AML-193 (cell line): ENCODE measurements at regions not wholly inside any gene's neighbourhood (a gene's known extent, or its start where the extent isn't known, plus 50 kb on each side); places are given as distances from the start of the nearest gene placed in this dataset.
"Not testable (repeated sequence)": the region's sequence is repeated elsewhere in the genome, so short reads cannot be mapped to it uniquely, and the experiment has no call there.

ENCODE experiments used
- DNase-seq, 2 experiments: peaks; one replicate each; lab custom pipeline; 2025; lab: John Stamatoyannopoulos, UW

DNA sequence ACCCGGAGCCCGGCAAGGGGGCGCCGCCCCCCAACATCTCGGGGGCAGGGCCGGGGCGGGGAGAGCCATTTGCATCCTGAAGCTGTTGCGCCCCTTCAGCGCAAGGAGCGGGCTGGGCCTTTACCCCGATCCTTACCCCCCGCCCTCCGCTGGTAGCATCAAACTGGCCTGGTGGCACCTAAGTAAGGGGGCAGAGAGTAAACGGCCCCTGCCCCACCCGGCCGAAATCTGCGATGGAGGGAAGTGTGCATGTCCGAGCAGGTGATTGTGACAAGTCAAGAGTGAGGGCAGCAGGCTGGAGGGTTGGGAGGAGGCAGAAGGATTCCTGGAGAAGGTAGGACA lies 101.2 kb downstream of the ESM1 start:
- no peak for DNase-seq

DNA sequence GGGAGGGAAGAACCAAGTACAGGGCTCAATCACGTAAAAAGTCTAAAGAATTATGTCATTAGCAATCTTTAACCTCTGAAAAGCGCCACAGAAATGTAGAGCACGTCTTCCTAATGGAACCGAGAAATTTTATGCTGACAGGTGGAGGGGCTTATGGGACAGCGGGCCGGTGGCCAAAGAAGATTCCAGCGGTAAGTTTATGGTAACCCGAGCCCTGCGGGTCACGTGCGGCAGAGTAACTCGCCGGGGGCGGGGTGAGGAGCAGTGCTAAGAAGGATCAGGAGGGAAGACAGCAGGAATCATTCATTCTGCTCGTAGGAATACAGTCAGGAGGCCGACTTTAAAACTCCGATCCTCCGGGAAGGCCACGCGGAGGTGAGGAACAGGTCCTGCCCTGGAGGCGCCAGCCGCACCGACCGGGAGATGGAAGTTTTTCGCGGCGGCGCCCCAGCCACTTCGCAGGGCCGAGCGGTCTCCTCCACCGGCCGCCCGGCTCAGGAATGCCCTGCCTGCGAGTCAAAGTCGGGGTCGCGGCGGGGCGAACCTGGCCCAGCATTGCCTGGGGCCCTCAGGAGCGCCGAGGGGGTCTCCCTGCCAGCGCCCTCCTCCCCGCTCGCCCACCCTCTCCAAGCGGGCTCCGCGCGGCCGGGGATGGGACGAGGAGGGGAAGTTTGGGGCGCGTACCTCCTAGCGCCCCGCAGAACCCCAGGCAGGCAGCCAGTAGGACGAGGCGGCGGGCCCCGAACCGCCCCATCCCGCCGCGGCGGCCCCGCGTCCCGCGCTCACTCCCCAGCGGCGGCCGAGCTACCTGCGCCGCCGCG lies 101.8 kb downstream of the ESM1 start:
- no peak for DNase-seq

DNA sequence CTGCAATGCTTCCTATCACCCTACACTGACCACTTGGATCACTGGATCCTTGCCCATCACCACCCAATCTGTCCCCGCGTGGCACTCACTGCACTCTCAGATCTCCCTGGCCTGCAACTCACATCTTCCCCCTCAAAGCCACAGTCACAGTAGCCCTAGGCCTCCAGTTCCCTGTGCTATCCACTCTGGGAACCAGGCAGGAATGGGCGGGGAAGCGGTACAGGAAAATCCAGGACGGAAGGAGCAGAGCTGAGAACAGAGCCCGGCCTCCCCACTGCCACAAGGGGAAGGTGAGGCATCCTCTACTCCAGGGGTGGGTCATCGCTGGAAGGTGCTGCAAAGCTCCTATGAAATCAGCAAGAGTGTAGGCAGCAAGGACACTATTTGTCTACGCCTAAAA lies 102.6 kb downstream of the ESM1 start:
- no peak for DNase-seq

DNA sequence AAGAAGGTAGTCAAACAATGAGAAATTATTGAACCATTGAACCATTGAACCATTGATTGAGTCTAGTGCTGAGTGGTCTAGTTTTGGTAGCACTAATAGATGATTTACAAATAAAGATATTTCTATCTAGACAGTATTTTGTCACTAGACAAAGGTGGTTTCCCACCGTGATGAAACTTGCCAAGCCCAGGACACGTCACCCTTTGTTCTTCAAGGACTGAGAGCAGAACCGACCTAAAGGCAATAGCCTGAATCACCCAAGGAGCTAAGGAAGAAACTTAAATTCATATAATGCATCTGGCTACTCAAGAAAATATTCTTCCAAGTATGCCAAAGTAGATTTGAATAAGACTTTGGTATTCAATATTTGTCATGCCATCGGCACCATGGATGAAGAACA lies 103.3 kb downstream of the ESM1 start:
- DNase-seq, result no peak

DNA sequence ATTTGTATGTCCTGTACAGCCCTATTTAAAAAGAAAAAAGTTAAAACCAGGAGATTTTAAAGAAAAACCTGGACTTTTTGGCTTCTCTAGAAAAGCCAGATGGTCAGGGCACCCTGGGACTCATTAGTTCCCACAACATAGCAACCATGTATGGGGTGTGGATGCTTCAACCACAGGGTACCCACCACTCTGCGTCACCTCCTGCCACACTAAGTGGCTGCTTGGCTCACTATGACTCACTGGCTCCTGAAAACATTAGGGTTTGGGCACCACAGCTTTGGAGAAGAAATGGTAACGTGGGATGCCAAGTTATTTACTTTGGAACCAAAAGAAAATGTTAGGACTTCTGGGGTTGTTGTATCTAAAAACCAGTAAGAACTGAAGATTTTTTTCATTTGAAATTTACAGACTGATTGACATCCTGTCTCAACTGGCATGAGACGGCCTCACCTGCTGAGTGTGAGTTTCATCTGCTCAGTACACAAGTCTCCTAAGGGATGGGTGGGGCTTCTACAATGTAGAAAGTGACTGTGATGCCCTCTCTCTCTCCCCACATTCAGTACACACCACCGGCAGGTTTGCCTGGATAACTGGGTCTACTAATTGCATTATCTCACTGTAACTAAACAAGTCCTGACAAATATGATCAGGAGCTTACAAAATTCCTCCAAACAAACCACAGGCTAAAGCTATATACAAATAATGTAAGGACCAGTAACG lies 103.9 kb downstream of the ESM1 start:
- no peak for DNase-seq

DNA sequence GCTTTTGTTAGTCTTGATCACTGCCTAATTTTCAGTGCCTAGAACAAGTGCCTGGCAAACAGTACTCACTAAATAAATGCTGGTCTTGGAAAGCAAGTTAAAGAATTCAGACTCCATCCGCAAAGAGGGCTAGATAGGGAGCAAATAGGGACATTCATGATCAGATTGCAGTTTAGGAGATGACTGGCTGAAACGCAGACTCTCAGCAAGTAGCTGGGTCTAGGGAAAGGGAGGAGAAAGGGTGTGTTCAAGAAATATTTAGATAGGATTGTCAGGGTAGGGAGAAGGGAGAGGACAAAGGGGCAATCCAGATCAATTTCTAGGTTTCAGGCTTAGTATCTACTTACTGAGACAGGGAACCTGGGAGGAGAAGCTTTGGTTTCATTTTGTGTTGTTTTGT lies 108.4 kb downstream of the ESM1 start:
- no peak for DNase-seq

DNA sequence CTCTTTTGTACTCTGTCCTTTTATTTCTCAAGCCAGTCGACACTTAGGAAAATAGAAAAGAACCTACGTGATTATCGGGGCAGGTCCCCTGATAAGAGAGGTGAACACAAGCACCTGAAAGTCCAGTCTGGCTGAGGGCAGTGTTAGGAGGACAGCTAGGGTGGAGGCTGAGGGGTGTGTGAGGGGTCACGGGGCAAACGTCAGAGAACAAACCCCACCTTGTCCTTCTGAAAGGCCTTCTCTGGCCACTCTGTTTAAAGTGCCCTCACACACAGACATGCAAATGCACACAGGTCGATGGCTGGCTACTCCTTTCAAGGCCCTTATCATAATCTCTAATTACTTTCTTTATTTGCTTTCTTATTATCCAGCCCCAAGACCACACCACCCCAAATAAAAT lies 108.8 kb downstream of the ESM1 start:
- DNase-seq, result no peak

DNA sequence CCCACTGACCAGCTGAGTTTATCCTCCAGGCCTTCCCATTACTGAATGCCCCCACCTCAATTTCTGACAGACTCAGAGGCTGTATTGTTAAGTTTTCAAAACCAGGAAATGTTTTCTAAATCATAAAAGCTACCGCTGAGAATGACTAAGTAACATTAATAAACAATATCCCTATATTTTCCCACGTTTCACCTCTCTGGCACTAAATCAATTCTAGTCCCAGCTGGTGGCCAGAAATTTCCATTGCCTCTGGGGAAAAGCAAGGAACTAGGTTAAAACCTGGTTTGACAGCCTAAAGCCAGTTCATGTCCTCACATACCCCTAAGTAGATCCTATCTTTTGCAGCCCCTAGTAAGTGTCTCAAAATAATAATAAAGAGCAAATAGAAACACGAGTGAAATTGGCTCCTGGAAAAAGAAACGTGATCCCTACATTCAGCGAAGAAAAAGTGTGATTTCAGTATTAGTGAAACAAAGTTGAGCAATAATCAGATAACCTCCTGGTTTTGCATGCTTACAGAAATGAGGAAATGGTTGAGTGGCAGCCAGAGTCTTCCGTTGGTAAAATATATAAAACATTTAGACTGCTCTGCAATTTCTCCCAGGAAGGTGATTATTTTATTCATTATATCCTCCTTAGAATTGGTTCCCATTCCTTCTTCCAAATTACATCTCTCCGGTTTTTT lies 110.9 kb downstream of the ESM1 start:
- peak; percentile 67 to 84 for DNase-seq

DNA sequence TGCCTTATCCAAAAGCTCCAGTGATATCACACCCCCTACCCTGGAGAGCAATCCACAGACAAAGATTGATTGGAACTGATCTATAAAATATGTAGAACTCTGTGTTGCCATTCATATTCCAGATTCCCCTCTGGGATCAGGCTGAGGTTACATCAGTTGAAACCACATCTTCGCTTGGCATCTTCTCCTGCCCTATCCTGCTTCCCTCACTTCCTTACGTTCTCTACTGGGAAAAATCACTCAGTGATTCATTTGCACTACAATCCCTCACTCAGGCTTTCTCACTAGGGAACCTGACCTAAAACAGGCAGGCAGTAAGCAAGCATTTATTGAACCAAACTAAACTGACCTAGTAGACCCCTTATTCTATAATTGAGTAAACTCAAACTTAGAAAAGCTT lies 111.7 kb downstream of the ESM1 start:
- DNase-seq, result no peak

DNA sequence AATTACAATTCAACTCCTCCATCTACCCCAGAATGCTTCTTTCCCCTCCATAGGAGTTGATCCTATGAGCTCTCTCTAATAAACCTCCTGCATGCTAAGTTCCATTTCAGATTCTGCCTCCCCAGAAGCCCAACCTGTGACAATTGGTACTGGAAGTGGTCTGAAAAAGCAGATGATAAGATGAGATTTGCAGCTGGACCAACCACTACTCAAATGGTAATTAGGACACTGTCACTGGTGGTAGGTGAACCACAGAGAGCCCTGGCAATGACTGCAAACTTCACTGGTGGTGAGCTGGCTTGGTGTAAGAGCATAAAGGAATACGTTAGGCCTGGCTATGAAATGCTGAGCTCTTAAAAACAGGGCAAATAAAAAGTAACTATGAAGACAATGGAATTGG lies 112.6 kb downstream of the ESM1 start:
- no peak for DNase-seq

DNA sequence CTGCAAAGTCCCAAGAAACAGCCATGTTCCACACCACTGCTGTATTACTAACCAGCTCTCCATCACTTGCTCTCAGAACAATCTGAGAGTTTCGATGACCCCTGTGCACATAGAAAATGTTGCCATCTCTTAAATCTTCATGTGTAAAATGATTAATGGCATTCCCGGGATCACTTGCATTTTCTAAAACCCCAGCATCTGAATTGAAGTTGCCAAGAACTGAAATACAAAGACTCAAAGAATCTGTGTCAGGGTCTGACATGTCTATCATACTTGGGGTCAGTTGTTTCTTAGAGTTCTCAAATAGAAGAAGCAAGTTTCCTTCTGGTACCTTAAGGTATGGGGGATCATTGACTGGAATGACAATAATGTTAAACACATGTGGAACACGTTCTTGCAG lies 115.1 kb downstream of the ESM1 start:
- DNase-seq, result no peak

DNA sequence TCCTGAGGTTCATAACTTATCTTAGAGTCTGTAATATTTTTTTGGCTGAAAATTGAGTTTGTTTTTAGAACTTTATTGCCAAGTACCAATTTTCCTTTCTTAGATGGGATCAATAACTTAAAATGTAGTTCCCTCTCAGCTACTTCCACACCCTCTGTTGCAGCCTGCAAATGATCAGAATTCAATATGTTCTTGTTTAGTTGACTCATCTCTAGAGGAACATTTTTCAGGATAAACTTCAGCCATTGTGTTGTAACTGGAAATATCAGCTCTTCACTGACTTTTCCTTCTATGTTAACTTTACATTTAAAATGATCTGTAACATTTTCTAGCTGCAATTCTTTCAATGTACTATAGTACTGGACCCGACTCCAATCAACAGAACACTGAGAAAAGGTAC lies 115.7 kb downstream of the ESM1 start:
- DNase-seq, result no peak

DNA sequence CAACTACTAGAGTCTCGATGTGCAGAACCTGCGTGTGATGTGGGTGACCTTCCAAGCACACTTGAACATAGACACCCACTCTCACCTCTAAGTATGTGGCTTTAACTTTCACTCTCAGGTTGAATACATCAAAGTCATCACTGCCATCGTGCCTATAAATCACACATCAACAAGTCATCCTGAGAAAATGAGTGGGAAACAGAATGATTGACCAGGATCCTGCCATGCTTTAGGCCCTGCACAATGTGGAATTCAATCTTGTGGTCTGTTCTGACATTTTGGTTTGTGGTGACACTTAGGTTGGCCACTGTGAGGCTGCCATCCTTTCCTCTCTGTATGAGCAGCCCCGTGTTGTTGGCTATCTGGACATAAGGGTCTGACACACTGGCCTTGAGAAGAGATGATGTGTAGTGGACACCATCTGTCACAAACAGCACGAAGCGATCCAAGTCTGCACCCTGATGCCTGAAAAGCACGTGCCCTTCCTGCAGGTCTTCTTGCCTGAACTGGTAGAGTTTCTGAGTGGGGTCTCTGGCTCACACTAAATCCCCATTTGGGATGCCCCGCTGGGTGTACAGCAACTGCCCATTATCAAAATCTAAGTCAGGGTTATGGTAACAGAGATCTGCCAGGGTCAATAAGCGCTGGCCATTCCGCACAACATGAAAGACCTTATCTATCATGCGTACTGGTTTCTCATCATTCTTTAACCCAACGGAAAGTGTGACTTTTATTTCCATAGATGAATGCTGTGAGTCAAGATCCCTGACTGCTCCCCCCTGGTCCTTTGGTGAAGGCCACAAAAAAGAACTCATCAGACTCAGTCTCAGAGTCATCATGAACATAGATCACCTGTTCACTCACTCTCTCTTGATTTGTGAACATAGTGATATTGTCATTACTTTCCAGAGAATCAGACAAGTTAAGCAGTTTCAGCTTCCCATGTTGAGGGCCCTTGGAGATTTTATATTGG lies 116.6 kb downstream of the ESM1 start:
- DNase-seq, result no peak

DNA sequence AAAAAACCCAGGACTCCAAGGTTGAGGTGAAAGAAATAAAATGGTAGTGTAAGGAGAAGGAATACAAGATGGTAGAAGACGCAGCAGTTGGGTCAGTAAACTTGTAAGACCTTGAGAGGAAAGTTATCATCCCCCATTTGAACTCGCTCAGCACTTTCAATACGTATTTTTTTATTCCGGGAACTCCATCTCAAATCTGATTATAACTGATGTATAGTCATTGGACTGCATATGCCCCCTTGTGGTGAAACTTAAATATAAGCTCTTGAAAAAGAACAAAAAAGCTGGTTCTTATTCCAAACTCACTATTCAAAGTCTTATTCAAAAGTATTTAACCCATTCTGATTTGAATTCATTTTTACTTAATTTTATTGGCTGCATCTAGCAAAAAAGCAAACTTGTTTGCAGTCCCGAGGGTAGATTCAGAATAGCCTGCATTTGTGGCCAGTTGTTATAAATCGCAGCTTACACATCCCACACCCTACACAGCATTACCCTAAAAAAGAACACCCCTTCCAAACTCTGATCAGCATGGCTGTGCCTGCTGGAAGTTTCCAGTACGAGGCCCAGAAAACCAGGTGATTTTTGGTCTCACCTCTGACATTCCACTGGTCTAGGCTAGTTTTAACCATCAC lies 118.0 kb downstream of the ESM1 start:
- DNase-seq, result peak; percentile 69 to 78

DNA sequence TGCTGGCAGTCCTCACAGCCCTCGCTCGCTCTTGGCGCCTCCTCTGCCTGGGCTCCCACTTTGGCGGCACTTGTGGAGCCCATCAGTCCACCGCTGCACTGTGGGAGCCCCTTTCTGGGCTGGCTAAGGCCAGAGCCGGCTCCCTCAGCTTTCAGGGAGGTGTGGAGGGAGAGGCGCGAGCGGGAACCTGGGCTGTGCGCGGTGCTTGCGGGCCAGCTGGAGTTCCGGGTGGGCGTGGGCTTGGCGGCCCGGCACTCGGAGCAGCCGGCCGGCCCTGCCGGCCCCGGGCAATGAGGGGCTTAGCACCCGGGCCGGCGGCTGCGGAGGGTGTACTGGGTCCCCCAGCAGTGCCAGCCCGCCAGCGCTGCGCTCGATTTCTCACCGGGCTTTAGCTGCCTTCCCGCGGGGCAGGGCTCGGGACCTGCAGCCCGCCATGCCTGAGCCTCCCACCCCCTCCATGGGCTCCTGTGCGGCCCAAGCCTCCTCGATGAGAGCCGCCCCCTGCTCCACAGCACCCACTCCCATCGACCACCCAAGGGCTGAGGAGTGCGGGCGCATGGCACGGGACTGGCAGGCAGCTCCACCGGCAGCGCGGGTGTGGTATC lies 120.4 kb downstream of the ESM1 start:
- DNase-seq, result not testable (repeated sequence)

DNA sequence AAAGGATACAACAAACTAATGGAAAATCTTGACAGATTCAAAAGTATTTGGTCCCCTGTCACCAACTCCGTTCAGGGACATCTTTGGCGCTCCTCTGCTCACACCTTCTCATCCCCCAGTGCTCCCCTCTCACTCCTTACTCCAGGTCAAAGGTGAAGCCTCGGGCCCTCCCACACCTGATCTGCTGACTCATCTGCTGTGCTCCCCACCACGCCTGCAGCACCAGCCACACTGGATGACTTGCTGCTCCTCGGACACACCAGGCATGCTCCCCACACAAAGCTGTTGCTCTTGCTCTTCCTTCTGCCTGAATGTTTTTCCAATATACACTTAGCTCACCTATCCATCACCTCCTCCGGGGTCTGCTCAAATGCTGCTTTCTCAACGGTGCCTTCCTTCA lies 123.4 kb downstream of the ESM1 start:
- DNase-seq, result no peak

DNA sequence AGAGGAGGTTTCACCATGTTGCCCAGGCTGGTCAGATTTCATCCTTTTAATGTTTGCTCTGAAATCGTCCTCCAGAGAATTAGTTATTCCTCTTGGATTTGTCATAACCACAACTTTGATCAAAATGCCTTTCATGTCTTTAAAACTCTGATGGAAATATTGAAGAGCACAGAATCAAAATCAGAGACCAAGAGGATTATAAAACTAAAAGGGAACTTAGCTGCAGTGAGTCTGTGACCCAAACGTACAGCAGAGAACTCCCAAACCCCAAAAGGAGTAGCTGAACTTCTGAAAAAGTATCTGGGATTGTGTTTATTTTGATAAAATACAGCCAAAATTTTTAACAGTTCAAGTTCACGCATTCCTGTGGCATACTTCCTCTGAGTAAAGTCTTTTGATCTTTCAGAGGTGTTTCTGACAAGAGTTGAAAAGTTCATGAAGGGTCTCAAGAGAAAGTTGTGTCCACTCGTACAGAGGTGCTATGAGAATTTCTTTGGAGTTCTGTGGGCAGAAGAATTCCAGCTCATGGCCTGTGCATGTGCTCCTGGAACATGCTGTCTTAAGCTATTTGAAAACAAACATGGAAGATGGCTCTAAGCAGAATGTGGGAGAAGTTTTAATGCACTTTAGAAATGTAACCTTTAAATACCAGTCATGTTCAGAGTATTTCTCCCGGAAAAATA lies 124.0 kb downstream of the ESM1 start:
- DNase-seq, result no peak

DNA sequence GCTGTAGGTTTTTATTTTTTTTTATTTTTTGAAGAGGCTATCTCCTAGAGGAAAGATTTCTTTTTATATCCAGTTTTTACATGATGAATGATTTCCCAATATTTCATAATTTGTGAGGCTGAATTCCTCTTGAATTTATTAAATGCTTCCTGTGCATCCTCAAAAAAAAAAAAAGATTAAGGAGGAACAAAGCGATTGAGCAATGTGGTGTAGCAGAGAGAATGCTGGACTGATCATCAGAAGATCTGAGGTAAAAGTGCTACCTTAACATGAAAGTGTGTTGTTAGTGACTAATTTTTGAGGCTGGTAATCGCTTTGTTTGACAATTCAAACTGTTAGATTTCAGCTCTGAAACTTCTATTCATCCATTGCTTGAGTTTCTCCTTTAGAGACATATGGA lies 125.1 kb downstream of the ESM1 start:
- DNase-seq, result peak; percentile 11 to 36

DNA sequence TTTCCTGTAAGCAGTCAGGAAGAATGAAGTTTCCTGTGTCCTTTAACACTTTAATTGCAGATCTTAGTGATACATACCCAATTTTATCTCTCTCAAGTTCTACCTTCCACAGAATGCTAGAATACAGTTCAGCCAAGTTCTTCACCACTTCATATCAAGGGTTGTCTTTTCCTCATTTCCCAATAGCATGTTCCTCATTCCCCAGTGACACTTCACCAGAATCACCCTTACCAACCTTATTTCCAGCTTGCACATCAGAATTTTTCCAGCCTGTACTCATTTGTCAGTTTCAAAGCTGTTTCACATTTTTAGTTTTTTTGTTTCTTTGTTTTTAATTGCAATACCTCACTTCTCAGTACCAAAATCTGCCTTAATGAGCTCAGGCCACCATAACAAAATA lies 126.1 kb downstream of the ESM1 start:
- DNase-seq, result peak; percentile 5 to 21

DNA sequence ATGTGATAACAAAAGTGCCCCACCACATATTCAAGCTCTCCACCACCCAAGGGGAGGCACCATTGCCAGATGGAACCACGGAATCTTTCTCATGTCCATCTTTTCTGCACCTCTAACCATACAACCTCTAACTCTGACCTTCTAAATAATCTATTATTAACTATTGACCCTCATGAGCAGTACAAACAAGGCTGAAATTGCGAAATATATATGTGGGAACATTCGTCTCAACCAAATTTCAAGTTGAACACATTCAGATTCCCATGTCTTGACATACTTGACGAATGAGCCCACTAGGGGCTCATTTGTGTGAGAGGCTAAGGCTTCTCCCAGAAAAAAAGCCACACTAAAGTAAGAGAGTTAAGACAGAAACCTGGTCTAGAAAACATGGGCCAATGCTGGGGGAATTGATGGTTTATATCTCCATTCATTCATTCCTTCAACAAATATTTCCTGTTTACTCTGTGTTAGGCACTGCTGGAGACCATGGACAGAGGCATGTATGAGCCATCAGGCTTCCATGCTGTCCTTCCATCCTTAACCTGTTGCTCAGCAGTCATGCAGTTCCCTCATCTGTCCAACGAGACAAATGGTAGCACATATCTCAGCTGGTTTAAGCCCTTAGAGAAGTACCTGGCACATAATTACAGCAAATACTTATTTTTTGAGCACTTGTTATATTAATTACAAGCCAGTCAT lies 130.4 kb downstream of the ESM1 start:
- no peak for DNase-seq
